ENCODE measurements at regions not wholly inside any gene's neighbourhood (a gene's known extent, or its start where the extent isn't known, plus 50 kb on each side); places are given as distances from the start of the nearest gene placed in this dataset.
"Not testable (repeated sequence)": the region's sequence is repeated elsewhere in the genome, so short reads cannot be mapped to it uniquely, and the experiment has no call there.

- DNase-seq = no peak
Observed at GRCh38 chr2:52501715-52502475, 1265.7 kb upstream of the CHAC2 start.

GRCh38 chr2:52500561-52500960, 1267.0 kb upstream of the CHAC2 start:
- DNase-seq = no peak

GRCh38 chr2:52498077-52498750, 1269.4 kb upstream of the CHAC2 start:
- DNase-seq = no peak

GRCh38 chr2:52495816-52496215, 1271.8 kb upstream of the CHAC2 start:
- no peak for DNase-seq

- DNase-seq = no peak
Observed at GRCh38 chr2:52477166-52477565, 1290.4 kb upstream of the CHAC2 start.

- DNase-seq = no peak
Observed at GRCh38 chr2:52475590-52475989, 1292.0 kb upstream of the CHAC2 start.

- no peak for DNase-seq
Observed at GRCh38 chr2:52474091-52474490, 1293.5 kb upstream of the CHAC2 start.

- DNase-seq = no peak
Observed at GRCh38 chr2:52473526-52473925, 1294.1 kb upstream of the CHAC2 start.

GRCh38 chr2:52470457-52470856, 1297.1 kb upstream of the CHAC2 start:
- DNase-seq = not testable (repeated sequence)

- no peak for DNase-seq
Observed at GRCh38 chr2:52467189-52467588, 1300.4 kb upstream of the CHAC2 start.

- no peak for DNase-seq
Observed at GRCh38 chr2:52465287-52465686, 1302.3 kb upstream of the CHAC2 start.

- no peak for DNase-seq
Observed at GRCh38 chr2:52463457-52463856, 1304.1 kb upstream of the CHAC2 start.

GRCh38 chr2:52456561-52457377, 1310.8 kb upstream of the CHAC2 start:
- DNase-seq = no peak

- no peak for DNase-seq
Observed at GRCh38 chr2:52454962-52455361, 1312.6 kb upstream of the CHAC2 start.

- no peak for DNase-seq
Observed at GRCh38 chr2:52452201-52452600, 1315.4 kb upstream of the CHAC2 start.

GRCh38 chr2:52445686-52446085, 1321.9 kb upstream of the CHAC2 start:
- no peak for DNase-seq

GRCh38 chr2:52431352-52431760, 1336.2 kb upstream of the CHAC2 start:
- no peak for DNase-seq

GRCh38 chr2:52429740-52430139, 1337.9 kb upstream of the CHAC2 start:
- DNase-seq = no peak

- DNase-seq = no peak
Observed at GRCh38 chr2:52429171-52429570, 1338.4 kb upstream of the CHAC2 start.

- DNase-seq = no peak
Observed at GRCh38 chr2:52428224-52428623, 1339.4 kb upstream of the CHAC2 start.

- DNase-seq = no peak
Observed at GRCh38 chr2:52423655-52424054, 1343.9 kb upstream of the CHAC2 start.

- no peak for DNase-seq
Observed at GRCh38 chr2:52423111-52423510, 1344.5 kb upstream of the CHAC2 start.

- no peak for DNase-seq
Observed at GRCh38 chr2:52416340-52416739, 1351.3 kb upstream of the CHAC2 start.
